ENCODE measurements at regions not wholly inside any gene's neighbourhood (a gene's known extent, or its start where the extent isn't known, plus 50 kb on each side); places are given as distances from the start of the nearest gene placed in this dataset.

DNA sequence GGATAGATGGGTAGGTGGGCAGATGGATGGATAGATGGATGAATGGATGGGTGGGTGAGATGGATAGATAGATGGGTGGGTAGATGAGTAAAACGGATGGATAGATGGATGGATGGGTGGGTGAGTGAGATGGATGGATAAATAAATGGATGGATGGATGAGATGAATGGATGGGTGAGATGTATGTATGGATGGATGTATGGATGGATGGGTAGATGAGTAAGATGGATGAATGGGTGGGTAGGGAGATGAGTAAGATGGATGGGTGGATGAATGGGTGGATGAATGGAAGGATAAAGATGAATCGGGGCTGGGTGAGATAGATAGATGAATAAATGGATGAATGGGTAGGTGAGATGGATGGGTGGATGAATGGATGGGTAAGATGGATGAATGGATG, 210.1 kb downstream of the TFAP2C start:
- H3K27ac ChIP-seq (ENCODE audit: low read depth, low read length), result no peak overlapping the region
- H3K9me3 ChIP-seq (ENCODE audit: control insufficient read depth, insufficient read depth, low read depth, low read length), result no peaks in the 10 kb centered on the region
- H3K27me3 ChIP-seq (ENCODE audit: control insufficient read depth, insufficient read depth, low read length), result peaks cover 7% of the 10 kb centered on the region; the same call in 1 of the 2 replicates
- H3K36me3 ChIP-seq (ENCODE audit: control insufficient read depth, insufficient read depth, low read length), result no peaks in the 10 kb centered on the region
- H3K4me1 ChIP-seq (ENCODE audit: control insufficient read depth, insufficient read depth, low read length), result peaks cover 11% of the 10 kb centered on the region
- H3K4me3 ChIP-seq (ENCODE audit: low read depth, low read length), result no peak overlapping the region
- H3K9ac ChIP-seq (ENCODE audit: low read length), result no peak overlapping the region

DNA sequence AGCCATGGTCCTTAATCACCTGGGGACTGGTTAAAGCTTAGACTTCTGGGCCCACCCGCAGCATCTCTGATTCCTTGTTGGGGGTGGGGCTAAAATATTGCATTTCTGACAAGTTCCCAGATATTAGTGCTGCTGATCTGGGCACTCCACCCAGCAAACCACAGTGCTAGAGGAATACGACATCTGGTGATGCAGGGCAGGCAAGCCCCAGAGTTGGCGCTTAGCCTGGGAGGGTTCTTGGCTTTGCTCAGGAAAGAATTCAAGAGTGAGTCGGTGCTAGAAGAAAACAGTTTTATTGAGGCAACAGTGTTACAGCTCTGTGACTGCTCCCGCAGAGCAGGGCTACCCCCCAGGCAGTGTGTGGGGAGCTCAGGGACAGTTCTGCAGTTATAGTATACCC, 210.7 kb downstream of the TFAP2C start:
- Histone ChIP-seq H3K27me3 (ENCODE audit: control insufficient read depth, insufficient read depth, low read length) (peaks cover 7% of the 10 kb centered on the region; the same call in 1 of the 2 replicates), H3K36me3 (ENCODE audit: control insufficient read depth, insufficient read depth, low read length) (no peaks in the 10 kb centered on the region), H3K4me3 (ENCODE audit: low read depth, low read length) (no peak overlapping the region), H3K9me3 (ENCODE audit: control insufficient read depth, insufficient read depth, low read depth, low read length) (no peaks in the 10 kb centered on the region), H3K4me1 (ENCODE audit: control insufficient read depth, insufficient read depth, low read length) (peaks cover 6% of the 10 kb centered on the region; the same call in 1 of the 2 replicates), H3K9ac (ENCODE audit: low read length) (no peak overlapping the region), H3K27ac (ENCODE audit: low read depth, low read length) (no peak overlapping the region)

DNA sequence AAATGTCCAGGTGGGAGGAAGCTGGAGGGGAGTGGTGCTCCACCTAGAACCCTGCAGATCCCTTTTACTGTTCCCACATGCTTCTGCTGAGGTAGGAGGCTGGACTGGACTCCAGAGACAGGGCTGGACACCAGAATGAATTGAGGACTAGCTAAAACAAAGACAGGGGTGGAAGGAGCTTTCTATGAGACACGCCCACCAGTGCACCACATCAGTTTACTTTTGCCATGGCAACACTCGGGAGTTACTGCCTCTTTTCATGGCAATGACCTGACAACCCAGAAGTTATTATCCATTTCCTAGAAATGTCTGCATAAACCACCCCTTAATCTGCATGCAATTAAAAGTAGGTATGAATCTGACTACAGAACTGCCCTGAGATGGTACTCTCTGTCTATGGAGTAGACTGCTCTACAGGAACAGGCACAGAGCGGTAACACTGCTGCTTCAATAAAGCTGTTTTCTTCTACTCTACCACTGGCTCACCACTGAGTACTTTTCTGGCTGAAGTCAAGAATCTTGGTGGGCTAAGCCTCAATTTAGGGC, 211.7 kb downstream of the TFAP2C start:
- peaks cover 7% of the 10 kb centered on the region; the same call in 1 of the 2 replicates for H3K27me3 ChIP-seq (ENCODE audit: control insufficient read depth, insufficient read depth, low read length)
- H3K4me1 ChIP-seq (ENCODE audit: control insufficient read depth, insufficient read depth, low read length), result peaks cover 6% of the 10 kb centered on the region; the same call in 1 of the 2 replicates
- H3K4me3 ChIP-seq (ENCODE audit: low read depth, low read length), result no peak overlapping the region
- no peak overlapping the region for H3K27ac ChIP-seq (ENCODE audit: low read depth, low read length)
- no peak overlapping the region for H3K9ac ChIP-seq (ENCODE audit: low read length)
- no peaks in the 10 kb centered on the region for H3K36me3 ChIP-seq (ENCODE audit: control insufficient read depth, insufficient read depth, low read length)
- no peaks in the 10 kb centered on the region for H3K9me3 ChIP-seq (ENCODE audit: control insufficient read depth, insufficient read depth, low read depth, low read length)

DNA sequence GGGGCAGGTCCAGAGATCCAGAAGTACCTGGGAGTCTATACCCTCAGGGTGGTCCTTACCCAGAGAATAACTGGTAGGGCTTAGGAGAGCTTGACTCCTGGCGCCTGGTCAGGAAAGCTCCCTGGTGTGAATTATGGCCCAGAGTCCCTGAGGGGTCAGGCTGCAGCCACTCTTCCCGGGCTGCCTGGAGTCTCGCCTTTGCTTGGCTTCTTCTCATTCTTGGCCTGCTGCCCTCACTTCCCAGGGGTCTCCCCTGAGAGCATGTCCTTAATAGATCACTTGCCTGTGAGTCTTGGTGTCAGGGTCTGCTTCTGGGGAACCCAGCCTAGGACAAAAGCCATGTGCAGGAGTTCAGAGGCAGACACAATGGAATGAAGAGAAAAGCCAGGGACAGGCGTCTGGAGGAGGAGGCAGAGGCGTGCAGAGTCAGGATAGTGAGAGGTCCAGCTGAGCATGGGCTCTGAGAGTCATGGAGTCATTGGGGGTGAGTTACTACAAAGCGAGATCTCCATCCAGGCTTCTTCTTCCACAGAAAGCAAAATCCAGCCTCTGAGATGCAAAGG, 212.3 kb downstream of the TFAP2C start:
- Histone ChIP-seq H3K27ac (ENCODE audit: low read depth, low read length) (no peak overlapping the region), H3K27me3 (ENCODE audit: control insufficient read depth, insufficient read depth, low read length) (peaks cover 7% of the 10 kb centered on the region; the same call in 1 of the 2 replicates), H3K9me3 (ENCODE audit: control insufficient read depth, insufficient read depth, low read depth, low read length) (no peaks in the 10 kb centered on the region), H3K4me3 (ENCODE audit: low read depth, low read length) (no peak overlapping the region), H3K9ac (ENCODE audit: low read length) (no peak overlapping the region), H3K4me1 (ENCODE audit: control insufficient read depth, insufficient read depth, low read length) (peaks cover 6% of the 10 kb centered on the region; the same call in 1 of the 2 replicates), H3K36me3 (ENCODE audit: control insufficient read depth, insufficient read depth, low read length) (no peaks in the 10 kb centered on the region)

DNA sequence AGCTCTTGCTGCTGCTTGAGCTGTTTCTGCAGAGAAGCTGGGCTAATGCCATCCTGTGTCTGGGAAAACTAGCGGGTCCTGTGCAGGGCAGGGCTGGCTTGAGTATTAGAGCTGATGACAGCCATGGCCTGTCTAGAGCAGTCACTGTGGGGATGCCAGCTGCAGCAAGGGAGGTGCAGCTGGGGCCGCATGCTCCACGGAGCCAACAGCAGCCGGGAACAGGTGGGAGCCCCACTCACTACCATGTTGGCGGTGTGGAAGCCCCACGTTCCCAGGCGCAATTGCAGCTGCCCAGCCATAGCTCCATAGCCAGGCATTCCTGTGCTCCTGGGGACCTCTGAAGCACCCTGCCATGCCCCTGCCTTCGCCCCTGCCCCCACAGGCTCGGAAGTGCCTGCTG, 212.9 kb downstream of the TFAP2C start:
- Histone ChIP-seq H3K9ac (ENCODE audit: low read length) (no peak overlapping the region), H3K36me3 (ENCODE audit: control insufficient read depth, insufficient read depth, low read length) (no peaks in the 10 kb centered on the region), H3K9me3 (ENCODE audit: control insufficient read depth, insufficient read depth, low read depth, low read length) (no peaks in the 10 kb centered on the region), H3K27ac (ENCODE audit: low read depth, low read length) (no peak overlapping the region), H3K4me1 (ENCODE audit: control insufficient read depth, insufficient read depth, low read length) (peaks cover 6% of the 10 kb centered on the region; the same call in 1 of the 2 replicates), H3K4me3 (ENCODE audit: low read depth, low read length) (no peak overlapping the region), H3K27me3 (ENCODE audit: control insufficient read depth, insufficient read depth, low read length) (peaks cover 7% of the 10 kb centered on the region; the same call in 1 of the 2 replicates)

DNA sequence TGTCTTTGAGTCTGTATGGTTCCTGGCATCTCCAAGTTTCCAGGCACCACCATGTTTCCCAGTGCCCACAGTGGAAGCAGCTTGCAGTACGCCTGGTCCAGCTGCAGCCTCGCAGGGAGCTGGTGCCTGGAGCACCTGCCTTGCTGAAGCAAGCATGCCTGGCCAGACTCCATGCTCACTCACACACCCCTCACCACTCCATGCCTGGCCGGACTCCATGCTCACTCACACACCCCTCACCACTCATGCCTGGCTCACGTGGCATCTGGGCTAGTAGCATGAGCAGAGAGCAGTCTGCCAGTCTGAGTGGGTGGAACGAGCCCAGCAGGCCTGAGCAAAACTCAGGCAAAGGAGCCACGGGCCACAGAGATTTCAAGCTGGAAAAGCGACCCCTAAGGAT, 214.3 kb downstream of the TFAP2C start:
- H3K27ac ChIP-seq (ENCODE audit: low read depth, low read length), result no peak overlapping the region
- no peaks in the 10 kb centered on the region for H3K27me3 ChIP-seq (ENCODE audit: control insufficient read depth, insufficient read depth, low read length)
- H3K9me3 ChIP-seq (ENCODE audit: control insufficient read depth, insufficient read depth, low read depth, low read length), result no peaks in the 10 kb centered on the region
- no peaks in the 10 kb centered on the region for H3K36me3 ChIP-seq (ENCODE audit: control insufficient read depth, insufficient read depth, low read length)
- H3K4me3 ChIP-seq (ENCODE audit: low read depth, low read length), result no peak overlapping the region
- peaks cover 6% of the 10 kb centered on the region; the same call in 1 of the 2 replicates for H3K4me1 ChIP-seq (ENCODE audit: control insufficient read depth, insufficient read depth, low read length)
- H3K9ac ChIP-seq (ENCODE audit: low read length), result no peak overlapping the region

DNA sequence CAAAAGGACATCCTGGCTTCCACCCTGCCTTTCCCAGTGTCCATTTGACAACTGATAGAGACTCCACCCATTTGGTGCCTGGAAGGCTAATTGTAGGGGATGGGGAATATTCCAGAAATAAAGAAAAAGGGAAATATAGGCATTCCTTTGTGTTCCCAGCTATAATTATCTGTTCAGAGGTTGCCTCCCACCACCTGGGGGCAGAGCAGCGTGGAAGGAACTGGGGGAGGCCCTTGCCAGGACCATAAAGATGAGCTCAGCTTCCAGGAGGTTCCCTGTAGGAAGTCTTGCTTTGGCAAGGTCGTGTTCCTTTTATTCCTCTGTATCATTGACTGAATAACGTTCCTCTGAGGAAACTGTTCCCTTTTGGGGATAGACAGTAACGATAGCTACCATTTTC, 214.7 kb downstream of the TFAP2C start:
- Histone ChIP-seq H3K27ac (ENCODE audit: low read depth, low read length) (no peak overlapping the region), H3K4me3 (ENCODE audit: low read depth, low read length) (no peak overlapping the region), H3K9me3 (ENCODE audit: control insufficient read depth, insufficient read depth, low read depth, low read length) (no peaks in the 10 kb centered on the region), H3K9ac (ENCODE audit: low read length) (no peak overlapping the region), H3K4me1 (ENCODE audit: control insufficient read depth, insufficient read depth, low read length) (peaks cover 6% of the 10 kb centered on the region; the same call in 1 of the 2 replicates), H3K27me3 (ENCODE audit: control insufficient read depth, insufficient read depth, low read length) (no peaks in the 10 kb centered on the region), H3K36me3 (ENCODE audit: control insufficient read depth, insufficient read depth, low read length) (no peaks in the 10 kb centered on the region)

DNA sequence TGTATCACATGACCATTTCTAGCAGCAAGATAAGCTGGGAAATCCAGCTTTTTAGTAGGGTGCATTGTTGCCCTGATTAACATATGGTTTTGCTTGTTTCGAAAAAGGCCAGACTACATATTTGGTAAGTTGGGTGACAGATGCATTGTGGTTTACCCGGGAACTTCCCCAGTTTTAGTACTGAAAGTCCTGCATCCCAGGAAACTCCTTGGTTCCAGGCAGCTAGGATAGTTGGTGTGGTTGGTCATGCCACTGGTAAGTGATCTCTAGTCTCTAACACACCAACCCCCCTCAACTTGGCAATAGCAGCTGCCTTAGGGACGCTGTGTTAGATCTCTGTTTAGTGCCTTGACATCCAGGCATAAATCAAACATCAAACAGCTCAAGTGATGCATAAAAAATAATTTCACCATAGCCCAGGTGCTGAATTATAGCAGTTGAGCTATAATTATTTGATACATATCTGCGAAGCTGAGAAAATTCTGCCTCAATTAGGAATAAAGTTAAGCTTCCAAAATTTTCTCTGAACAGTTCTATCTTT, 216.5 kb downstream of the TFAP2C start:
- H3K27ac ChIP-seq (ENCODE audit: low read depth, low read length), result no peak overlapping the region
- H3K4me3 ChIP-seq (ENCODE audit: low read depth, low read length), result no peak overlapping the region

DNA sequence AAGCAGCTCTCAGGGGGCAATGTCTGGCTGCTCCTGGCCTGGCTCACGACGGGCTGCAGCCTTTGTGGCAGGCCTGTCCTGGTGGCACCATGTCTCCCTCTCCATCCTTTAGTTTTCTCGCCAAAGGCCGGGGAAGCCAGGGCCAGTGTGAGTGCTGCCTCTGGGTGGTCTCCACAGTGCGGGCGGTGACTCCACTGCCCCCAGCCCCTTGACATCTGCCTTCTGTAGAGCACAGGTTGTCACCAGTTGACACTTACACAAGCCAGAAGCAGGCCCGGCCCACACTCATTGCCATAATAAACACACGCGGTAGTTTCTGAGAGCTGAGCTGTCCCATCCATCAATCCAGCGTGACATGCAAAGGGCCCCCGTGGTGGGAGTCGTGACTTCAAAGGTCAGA, 219.5 kb downstream of the TFAP2C start:
- H3K36me3 ChIP-seq (ENCODE audit: control insufficient read depth, insufficient read depth, low read length), result no peaks in the 10 kb centered on the region
- no peak overlapping the region for H3K4me3 ChIP-seq (ENCODE audit: low read depth, low read length)
- no peaks in the 10 kb centered on the region for H3K27me3 ChIP-seq (ENCODE audit: control insufficient read depth, insufficient read depth, low read length)
- no peak overlapping the region for H3K27ac ChIP-seq (ENCODE audit: low read depth, low read length)
- H3K9ac ChIP-seq (ENCODE audit: low read length), result no peak overlapping the region
- peaks cover 6% of the 10 kb centered on the region; the same call in 1 of the 2 replicates for H3K4me1 ChIP-seq (ENCODE audit: control insufficient read depth, insufficient read depth, low read length)
- no peaks in the 10 kb centered on the region for H3K9me3 ChIP-seq (ENCODE audit: control insufficient read depth, insufficient read depth, low read depth, low read length)

More for the DNA sequence above, 216.5 kb downstream of the TFAP2C start:
- H3K9ac ChIP-seq (ENCODE audit: low read length), result no peak overlapping the region
- no peaks in the 10 kb centered on the region for H3K9me3 ChIP-seq (ENCODE audit: control insufficient read depth, insufficient read depth, low read depth, low read length)
- H3K27me3 ChIP-seq (ENCODE audit: control insufficient read depth, insufficient read depth, low read length), result no peaks in the 10 kb centered on the region
- H3K36me3 ChIP-seq (ENCODE audit: control insufficient read depth, insufficient read depth, low read length), result no peaks in the 10 kb centered on the region
- peaks cover 6% of the 10 kb centered on the region; the same call in 1 of the 2 replicates for H3K4me1 ChIP-seq (ENCODE audit: control insufficient read depth, insufficient read depth, low read length)

DNA sequence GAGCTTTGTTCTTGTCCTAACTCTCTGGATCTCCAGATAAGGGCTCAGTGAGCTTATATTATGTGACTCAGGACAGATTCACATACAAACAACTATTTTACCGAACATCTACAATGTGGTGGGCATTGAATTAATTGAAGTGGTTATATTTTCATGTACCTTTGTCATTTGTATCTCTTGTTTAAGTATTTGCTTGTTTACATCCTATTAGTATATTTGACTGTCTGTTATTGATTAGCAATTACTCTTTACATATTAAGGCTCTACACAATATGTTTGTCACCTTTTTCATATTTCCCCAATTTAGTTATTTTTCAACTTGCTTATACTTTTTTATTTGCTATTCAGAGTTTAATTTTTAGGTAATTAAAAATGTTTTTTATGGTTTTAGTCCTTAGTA, 222.4 kb downstream of the TFAP2C start:
- no peak overlapping the region for H3K4me3 ChIP-seq (ENCODE audit: low read depth, low read length)
- no peaks in the 10 kb centered on the region for H3K27me3 ChIP-seq (ENCODE audit: control insufficient read depth, insufficient read depth, low read length)
- no peaks in the 10 kb centered on the region for H3K9me3 ChIP-seq (ENCODE audit: control insufficient read depth, insufficient read depth, low read depth, low read length)
- no peak overlapping the region for H3K9ac ChIP-seq (ENCODE audit: low read length)
- no peak overlapping the region for H3K27ac ChIP-seq (ENCODE audit: low read depth, low read length)
- H3K36me3 ChIP-seq (ENCODE audit: control insufficient read depth, insufficient read depth, low read length), result no peaks in the 10 kb centered on the region
- no peaks in the 10 kb centered on the region for H3K4me1 ChIP-seq (ENCODE audit: control insufficient read depth, insufficient read depth, low read length)

DNA sequence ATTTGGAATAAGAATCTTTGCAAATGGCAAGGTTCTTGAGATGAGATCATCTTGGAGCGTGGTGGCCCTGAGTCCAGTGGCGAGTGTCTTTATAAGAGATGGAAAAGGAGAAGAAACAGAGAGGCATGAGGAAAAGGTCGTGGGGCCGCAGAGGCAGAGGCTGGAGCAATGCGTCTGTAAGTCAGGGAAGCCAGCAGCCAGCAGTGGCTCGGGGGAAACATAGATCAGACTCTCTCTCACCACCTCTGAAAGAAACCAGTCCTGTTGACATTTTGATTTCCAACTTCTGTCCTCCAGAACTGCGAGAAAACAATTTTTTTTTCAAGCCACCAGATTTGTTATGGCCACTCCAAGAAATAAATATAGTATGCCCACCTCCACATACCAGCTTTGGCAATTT, 226.6 kb downstream of the TFAP2C start:
- H3K27me3 ChIP-seq (ENCODE audit: control insufficient read depth, insufficient read depth, low read length), result peaks cover 5% of the 10 kb centered on the region; the same call in 1 of the 2 replicates
- no peak overlapping the region for H3K9ac ChIP-seq (ENCODE audit: low read length)
- no peak overlapping the region for H3K27ac ChIP-seq (ENCODE audit: low read depth, low read length)
- H3K36me3 ChIP-seq (ENCODE audit: control insufficient read depth, insufficient read depth, low read length), result no peaks in the 10 kb centered on the region
- H3K4me3 ChIP-seq (ENCODE audit: low read depth, low read length), result no peak overlapping the region
- peaks cover 19% of the 10 kb centered on the region for H3K4me1 ChIP-seq (ENCODE audit: control insufficient read depth, insufficient read depth, low read length)
- no peaks in the 10 kb centered on the region for H3K9me3 ChIP-seq (ENCODE audit: control insufficient read depth, insufficient read depth, low read depth, low read length)

Measured in HUES6 (cell line).